SK-N-SH (cell line): ENCODE measurements at regions not wholly inside any gene's neighbourhood (a gene's known extent, or its start where the extent isn't known, plus 50 kb on each side); places are given as distances from the start of the nearest gene placed in this dataset.

ENCODE experiments used
- CTCF ChIP-seq: fragments of 200-600 bp; sonication (generic); IDR thresholded peaks from 2 replicates; pipeline ENCODE4 v1.6.1; 2017; ENCODE audit warnings: antibody characterized with exemption, mild to moderate bottlenecking, moderate library complexity
- EP300 ChIP-seq, 2 experiments: IDR thresholded peaks; 2 replicates each; pipeline versions ENCODE4 v1.4.0 to v1.6.1; 2012; ENCODE audit warnings: borderline replicate concordance in 1 of 2, low read depth in 1 of 2, low read length in 1 of 2
- FOSL2 ChIP-seq: IDR thresholded peaks from 2 replicates; pipeline ENCODE4 v1.4.0; 2012; ENCODE audit warnings: low read depth, mild to moderate bottlenecking, moderate library complexity, borderline replicate concordance
- IRF3 ChIP-seq: fragments of 150-350 bp; IDR thresholded peaks from 2 replicates; pipeline ENCODE4 v1.6.1; 2016; ENCODE audit warnings: mild to moderate bottlenecking, low read depth, low read length
- MAX ChIP-seq: IDR thresholded peaks from 2 replicates; pipeline ENCODE4 v1.4.0; 2012; ENCODE audit warnings: low read depth
- POLR2AphosphoS5 ChIP-seq: IDR thresholded peaks from 2 replicates; pipeline ENCODE4 v1.6.1; 2012; ENCODE audit warnings: low read depth, low read length
- RAD21 ChIP-seq: IDR thresholded peaks from 2 replicates; pipeline ENCODE4 v1.6.1; 2012; ENCODE audit warnings: mild to moderate bottlenecking, low read length
- SIN3A ChIP-seq: IDR thresholded peaks from 2 replicates; pipeline ENCODE4 v1.6.1; 2012; ENCODE audit warnings: low read depth, mild to moderate bottlenecking, low read length, moderate library complexity, borderline replicate concordance
- SMC3 ChIP-seq: IDR thresholded peaks from 2 replicates; pipeline ENCODE4 v1.6.1; 2012; ENCODE audit warnings: low read depth, low read length, improper control_type of control experiment
- USF1 ChIP-seq: IDR thresholded peaks from 2 replicates; pipeline ENCODE4 v1.4.0; 2012; ENCODE audit warnings: low read depth, borderline replicate concordance
- USF2 ChIP-seq: fragments of 150-350 bp; IDR thresholded peaks from 2 replicates; pipeline ENCODE4 v1.6.1; 2017; ENCODE audit warnings: antibody characterized with exemption, low read length, low read depth, borderline replicate concordance

- TF ChIP-seq CTCF (no peak), EP300 (IDR thresholded peaks at IDR 0.05; ENCODE audit: borderline replicate concordance in 1 of 2, low read depth in 1 of 2, low read length in 1 of 2) (no peak), IRF3 (no peak), MAX (no peak), RAD21 (no peak), SMC3 (no peak), POLR2AphosphoS5 (no peak), FOSL2 (no peak), USF2 (no peak), SIN3A (no peak), USF1 (no peak)
These were observed 101.8 kb upstream of the VCX2 start for GRCh38 chrX:8272821-8273220.
